ENCODE measurements at regions not wholly inside any gene's neighbourhood (a gene's known extent, or its start where the extent isn't known, plus 50 kb on each side); places are given as distances from the start of the nearest gene placed in this dataset.

DNA sequence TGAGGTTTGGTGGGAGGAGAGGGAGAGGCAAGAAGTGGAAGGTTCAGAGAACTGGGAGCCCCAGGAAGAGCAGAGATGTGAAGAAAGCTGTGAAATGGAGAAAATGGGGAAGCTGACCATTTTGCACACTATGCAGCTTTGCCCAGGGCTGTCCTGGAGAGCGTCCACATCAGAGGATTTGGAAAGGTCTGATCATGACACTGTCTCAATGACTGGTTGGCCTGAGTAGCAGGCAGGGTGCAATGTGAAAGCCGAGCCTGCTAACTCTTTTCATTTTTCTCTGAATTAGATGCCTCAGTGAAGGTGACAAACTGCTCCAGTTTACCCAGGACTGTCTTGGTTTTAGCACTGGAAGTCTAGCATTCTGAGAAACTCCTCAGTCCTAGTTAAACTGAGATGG, 330.1 kb upstream of the RPS6KA3 start:
- no peak overlapping the region for H3K4me3 ChIP-seq (ENCODE audit: low read depth, low read length)
- DNase-seq (ENCODE audit: low read depth, low spot score): no peak
- in situ Hi-C loops (cut with HindIII; ENCODE audit: low sequenced_read_pairs): no loop called here
- TF ChIP-seq, protein P1, sequence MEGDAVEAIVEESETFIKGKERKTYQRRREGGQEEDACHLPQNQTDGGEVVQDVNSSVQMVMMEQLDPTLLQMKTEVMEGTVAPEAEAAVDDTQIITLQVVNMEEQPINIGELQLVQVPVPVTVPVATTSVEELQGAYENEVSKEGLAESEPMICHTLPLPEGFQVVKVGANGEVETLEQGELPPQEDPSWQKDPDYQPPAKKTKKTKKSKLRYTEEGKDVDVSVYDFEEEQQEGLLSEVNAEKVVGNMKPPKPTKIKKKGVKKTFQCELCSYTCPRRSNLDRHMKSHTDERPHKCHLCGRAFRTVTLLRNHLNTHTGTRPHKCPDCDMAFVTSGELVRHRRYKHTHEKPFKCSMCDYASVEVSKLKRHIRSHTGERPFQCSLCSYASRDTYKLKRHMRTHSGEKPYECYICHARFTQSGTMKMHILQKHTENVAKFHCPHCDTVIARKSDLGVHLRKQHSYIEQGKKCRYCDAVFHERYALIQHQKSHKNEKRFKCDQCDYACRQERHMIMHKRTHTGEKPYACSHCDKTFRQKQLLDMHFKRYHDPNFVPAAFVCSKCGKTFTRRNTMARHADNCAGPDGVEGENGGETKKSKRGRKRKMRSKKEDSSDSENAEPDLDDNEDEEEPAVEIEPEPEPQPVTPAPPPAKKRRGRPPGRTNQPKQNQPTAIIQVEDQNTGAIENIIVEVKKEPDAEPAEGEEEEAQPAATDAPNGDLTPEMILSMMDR (IDR thresholded peaks at IDR 0.05; ENCODE audit: low read depth, low read length): no peak

DNA sequence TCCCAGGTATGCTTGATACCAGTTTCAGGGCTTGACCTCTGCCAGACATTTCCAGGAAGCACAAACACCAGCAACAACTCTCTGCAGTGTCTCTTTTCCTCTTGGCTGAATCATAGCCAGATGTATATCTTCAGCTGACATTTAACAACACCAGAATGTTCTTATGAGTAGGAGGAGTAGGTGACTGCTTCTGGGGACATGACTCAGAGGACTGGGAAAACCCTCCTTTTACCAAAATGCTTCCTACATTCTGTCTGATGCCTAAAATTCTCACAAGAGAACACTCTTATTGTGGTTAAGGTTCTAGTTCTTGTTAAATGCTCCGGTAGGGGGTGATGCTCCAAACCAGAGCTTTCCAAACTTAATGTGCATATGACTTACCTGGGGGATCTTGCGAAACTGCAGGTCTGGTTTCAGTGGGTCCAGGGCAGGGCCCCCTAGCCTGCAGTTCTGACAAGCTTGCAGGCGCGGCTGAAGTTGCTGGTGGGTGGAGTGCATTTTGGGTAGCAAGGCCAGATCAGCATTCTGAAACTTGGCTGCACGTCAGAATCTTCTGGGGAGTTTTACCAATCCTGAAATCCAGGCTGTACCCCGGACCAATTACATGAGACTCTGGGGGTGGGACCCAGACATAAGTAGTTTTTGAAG, 329.3 kb upstream of the RPS6KA3 start:
- in situ Hi-C loops (cut with HindIII; ENCODE audit: low sequenced_read_pairs): no loop called here
- DNase-seq (ENCODE audit: low read depth, low spot score): no peak
- TF ChIP-seq, protein P1 (IDR thresholded peaks at IDR 0.05; ENCODE audit: low read depth, low read length): no peak
- no peak overlapping the region for H3K4me3 ChIP-seq (ENCODE audit: low read depth, low read length)

DNA sequence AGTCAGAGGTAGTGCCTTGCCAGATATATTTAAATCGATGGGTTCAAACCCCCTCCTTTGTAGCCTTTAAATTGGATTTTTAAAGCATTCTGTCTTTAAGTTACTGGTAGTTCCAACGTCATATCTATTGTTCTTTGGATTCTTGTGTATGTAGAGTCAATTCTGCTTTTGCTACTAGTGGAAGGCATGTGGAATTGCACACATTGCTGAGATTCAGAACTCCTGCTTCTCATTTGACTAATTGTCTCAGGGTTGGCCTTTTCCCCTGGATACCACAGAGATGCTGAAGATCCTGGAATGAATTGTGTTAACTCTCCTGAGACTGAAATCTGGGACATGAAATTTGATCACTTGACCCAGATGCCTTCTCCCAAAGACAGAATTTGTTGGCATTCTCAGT, 328.3 kb upstream of the RPS6KA3 start:
- in situ Hi-C loops (cut with HindIII; ENCODE audit: low sequenced_read_pairs): no loop called here
- no peak for DNase-seq (ENCODE audit: low read depth, low spot score)
- no peak overlapping the region for H3K4me3 ChIP-seq (ENCODE audit: low read depth, low read length)
- TF ChIP-seq, protein P1 (IDR thresholded peaks at IDR 0.05; ENCODE audit: low read depth, low read length): peak; percentile 23

DNA sequence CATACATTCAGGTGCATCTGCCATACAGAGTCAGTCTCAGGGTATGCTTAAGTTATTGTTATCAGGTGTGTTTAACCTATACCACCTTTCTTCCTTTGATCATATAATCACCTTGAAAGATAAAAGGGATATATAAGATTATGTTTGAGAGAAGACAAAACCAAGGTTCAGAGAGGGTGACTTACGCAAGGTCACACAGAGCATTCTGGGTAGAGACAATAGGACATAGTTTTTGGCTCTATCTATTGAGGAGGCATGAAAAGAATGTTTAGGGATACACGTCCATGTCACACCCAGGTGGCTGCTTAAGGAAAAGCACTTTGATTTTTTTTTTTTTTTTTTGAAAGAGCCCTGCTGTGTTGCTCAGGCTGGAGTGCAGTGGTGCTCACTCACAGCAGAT, 327.1 kb upstream of the RPS6KA3 start:
- TF ChIP-seq, protein P1 (IDR thresholded peaks at IDR 0.05; ENCODE audit: low read depth, low read length): no peak
- no peak for DNase-seq (ENCODE audit: low read depth, low spot score)
- H3K4me3 ChIP-seq (ENCODE audit: low read depth, low read length): no peak overlapping the region
- in situ Hi-C loops (cut with HindIII; ENCODE audit: low sequenced_read_pairs): no loop called here

DNA sequence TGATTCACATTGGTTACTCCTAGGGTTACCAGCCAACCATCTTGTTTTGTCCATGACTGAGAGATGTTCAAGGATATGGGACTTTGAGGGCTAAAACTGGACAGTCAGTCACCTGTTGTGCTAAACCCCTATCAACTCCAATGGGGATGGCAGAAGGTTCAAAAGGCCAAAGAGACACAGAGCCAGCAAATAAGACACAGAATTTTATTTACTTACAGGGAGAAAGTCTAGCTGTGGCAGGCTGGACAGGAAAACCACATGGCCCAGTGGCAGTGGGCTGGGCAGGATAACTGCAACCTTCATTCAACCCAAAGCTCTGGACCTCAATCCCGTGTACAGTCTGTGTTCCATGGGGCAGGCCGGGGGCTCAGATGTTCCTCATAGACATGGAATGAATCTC, 326.7 kb upstream of the RPS6KA3 start:
- TF ChIP-seq, protein P1 (IDR thresholded peaks at IDR 0.05; ENCODE audit: low read depth, low read length): no peak
- H3K4me3 ChIP-seq (ENCODE audit: low read depth, low read length): no peak overlapping the region
- no peak for DNase-seq (ENCODE audit: low read depth, low spot score)
- in situ Hi-C loops (cut with HindIII; ENCODE audit: low sequenced_read_pairs): no loop called here

DNA sequence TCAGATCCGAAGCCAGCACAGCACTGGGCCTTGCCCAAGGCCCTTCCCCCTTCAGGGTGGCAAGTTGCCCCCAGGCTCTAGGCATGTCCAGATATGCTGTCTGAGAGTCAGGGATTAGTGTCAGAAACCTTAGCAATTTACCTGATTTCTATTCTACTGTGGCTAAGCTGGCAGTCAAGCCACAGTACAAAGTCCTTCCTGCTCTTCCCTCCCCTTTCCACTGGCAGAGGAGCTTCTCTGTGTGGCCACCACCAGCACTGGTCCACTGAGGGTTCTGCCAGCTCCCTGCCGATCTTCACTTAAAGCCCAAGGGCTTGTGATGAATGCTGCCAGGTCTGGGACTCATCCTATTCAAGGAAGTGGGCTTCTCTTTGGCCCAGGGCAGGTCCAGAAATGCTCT, 324.5 kb upstream of the RPS6KA3 start:
- no peak overlapping the region for H3K4me3 ChIP-seq (ENCODE audit: low read depth, low read length)
- TF ChIP-seq, protein P1 (IDR thresholded peaks at IDR 0.05; ENCODE audit: low read depth, low read length): no peak
- no peak for DNase-seq (ENCODE audit: low read depth, low spot score)
- in situ Hi-C loops (cut with HindIII; ENCODE audit: low sequenced_read_pairs): no loop called here
